Right lobe of liver (tissue), 1 donor: ENCODE measurements at regions not wholly inside any gene's neighbourhood (a gene's known extent, or its start where the extent isn't known, plus 50 kb on each side); places are given as distances from the start of the nearest gene placed in this dataset.

Source experiments
- small RNA-seq, 2 experiments: library from RNA; depleted of rRNA; stranded (forward); fragments of <200 nt; gene quantifications; one replicate each; pipeline ENCODE3, GENCODE V24; 2016

Small RNA genes in the stretch of these regions (small RNA-seq; reads per million reads assigned to genes)
- gene SNRPGP20 = 0 reads per million in 2 experiments
